DMS 273 (cell line): ENCODE measurements at regions not wholly inside any gene's neighbourhood (a gene's known extent, or its start where the extent isn't known, plus 50 kb on each side); places are given as distances from the start of the nearest gene placed in this dataset.

Experiments used
- DNase-seq: peaks from one replicate; lab custom pipeline; 2025; ENCODE audit not compliant: unreplicated experiment; lab: John Stamatoyannopoulos, UW

DNA sequence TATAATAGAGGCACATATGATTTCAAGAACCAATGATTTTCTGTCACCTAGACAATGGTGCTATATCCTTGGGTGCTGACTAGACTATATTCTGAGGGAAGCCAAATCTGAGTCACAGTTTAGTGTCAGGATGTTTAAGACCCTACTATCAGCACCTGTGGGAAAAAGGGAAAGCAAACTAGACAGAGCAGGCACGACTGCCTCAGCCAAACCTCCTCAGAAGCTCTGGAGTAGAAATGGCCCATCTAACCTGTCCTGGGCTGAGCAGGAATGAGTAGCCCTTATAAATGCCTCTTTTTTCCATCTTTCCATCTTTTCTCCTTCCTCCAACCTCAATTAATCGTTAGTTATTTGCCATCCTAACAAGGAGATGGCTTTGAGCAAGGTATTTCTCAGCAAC is 80.4 kb upstream of the TECRL start:
- DNase-seq, result no peak

GRCh38 chr4:64479338-64479737 is 70.1 kb upstream of the TECRL start:
- no peak for DNase-seq

GRCh38 chr4:64477127-64477526 is 67.9 kb upstream of the TECRL start:
- no peak for DNase-seq

GRCh38 chr4:64465263-64465662 is 56.0 kb upstream of the TECRL start:
- no peak for DNase-seq

GRCh38 chr4:64464581-64464980 is 55.3 kb upstream of the TECRL start:
- DNase-seq, result no peak
